OCI-LY7 (cell line): ENCODE measurements at regions not wholly inside any gene's neighbourhood (a gene's known extent, or its start where the extent isn't known, plus 50 kb on each side); places are given as distances from the start of the nearest gene placed in this dataset.

Experiments used
- EZH2phosphoT487 ChIP-seq: fragments of 200-600 bp; sonication (generic); IDR thresholded peaks from 2 replicates; pipeline ENCODE4 v1.6.1; 2018; ENCODE audit warnings: low read depth, borderline replicate concordance, mild to moderate bottlenecking, mixed run types, antibody characterized with exemption, low read length, moderate library complexity, mixed read lengths
- TF ChIP-seq, protein P1 (sequence below): fragments of 200-600 bp; sonication (generic); conservative IDR thresholded peaks from 2 replicates; pipeline ENCODE4 v1.5.1; 2014; ENCODE audit warnings: mild to moderate bottlenecking, antibody characterized with exemption, low read length, moderate library complexity, mixed read lengths

DNA sequence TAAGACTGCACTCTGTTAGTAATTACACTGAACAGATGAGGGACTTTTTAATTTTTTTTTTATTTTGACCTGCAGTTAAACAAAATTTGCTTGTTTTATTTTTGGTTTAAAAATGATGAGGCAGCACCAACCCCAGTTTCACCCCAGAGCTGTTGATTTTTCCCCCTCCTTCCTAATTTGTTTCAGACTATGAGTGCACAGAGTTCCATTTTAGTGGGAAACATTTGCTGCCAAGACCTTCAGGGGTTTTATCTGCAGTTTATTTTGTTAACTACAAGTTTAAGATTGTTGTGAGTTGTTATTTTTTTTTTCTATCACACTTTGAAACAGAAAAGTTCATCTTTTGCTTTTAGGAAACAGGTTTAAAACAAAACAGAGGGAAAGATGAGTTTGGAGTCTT is 455.9 kb upstream of the NR2F2 start:
- TF ChIP-seq, protein P1, sequence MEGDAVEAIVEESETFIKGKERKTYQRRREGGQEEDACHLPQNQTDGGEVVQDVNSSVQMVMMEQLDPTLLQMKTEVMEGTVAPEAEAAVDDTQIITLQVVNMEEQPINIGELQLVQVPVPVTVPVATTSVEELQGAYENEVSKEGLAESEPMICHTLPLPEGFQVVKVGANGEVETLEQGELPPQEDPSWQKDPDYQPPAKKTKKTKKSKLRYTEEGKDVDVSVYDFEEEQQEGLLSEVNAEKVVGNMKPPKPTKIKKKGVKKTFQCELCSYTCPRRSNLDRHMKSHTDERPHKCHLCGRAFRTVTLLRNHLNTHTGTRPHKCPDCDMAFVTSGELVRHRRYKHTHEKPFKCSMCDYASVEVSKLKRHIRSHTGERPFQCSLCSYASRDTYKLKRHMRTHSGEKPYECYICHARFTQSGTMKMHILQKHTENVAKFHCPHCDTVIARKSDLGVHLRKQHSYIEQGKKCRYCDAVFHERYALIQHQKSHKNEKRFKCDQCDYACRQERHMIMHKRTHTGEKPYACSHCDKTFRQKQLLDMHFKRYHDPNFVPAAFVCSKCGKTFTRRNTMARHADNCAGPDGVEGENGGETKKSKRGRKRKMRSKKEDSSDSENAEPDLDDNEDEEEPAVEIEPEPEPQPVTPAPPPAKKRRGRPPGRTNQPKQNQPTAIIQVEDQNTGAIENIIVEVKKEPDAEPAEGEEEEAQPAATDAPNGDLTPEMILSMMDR, result no peak
- no peak for TF ChIP-seq EZH2phosphoT487
